ENCODE measurements at regions not wholly inside any gene's neighbourhood (a gene's known extent, or its start where the extent isn't known, plus 50 kb on each side); places are given as distances from the start of the nearest gene placed in this dataset.
"Not testable (repeated sequence)": the region's sequence is repeated elsewhere in the genome, so short reads cannot be mapped to it uniquely, and the experiment has no call there.

- DNase-seq = no peak
These were observed 322.4 kb upstream of the MAGI2 start for GRCh38 chr7:79775911-79776310.

DNA sequence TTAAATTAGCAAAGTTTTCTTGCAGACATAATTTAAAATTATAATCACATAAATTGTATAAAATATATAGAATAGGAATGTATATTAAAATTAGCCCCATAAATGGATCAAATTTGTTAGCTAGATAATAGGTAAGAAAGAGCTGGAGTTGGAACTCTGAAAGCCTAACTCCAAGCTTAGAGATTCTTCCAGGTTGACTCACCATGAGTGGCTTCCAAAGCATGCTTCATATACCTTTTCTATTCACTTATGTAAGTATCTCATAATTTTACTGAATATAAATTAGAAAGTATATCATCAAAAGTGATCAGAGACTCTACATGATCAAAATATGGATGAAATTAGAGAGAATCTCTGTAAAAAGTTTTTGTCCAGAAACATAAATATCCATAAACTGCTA is 320.7 kb upstream of the MAGI2 start:
- DNase-seq = no peak

GRCh38 chr7:79770970-79771369 is 317.5 kb upstream of the MAGI2 start:
- no peak for DNase-seq

DNA sequence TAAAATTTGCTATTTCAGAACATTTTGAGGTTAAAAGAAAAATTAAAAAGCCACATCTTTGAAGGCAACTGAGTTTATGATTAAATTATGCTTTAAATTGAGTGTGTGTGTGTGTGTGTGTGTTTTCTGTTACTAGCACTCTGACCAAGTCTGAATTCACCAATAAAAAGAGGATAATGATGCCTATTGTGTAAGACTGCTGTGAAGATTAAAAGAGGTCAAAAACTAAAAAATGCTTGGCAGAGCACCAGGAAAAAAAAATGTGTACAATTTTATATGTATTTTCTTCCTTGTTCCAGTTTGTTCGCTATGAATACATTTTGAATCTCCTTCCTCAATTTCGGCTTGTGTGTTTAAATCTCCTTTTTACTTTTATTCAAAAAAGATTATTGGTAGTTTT is 316.6 kb upstream of the MAGI2 start:
- DNase-seq = no peak

DNA sequence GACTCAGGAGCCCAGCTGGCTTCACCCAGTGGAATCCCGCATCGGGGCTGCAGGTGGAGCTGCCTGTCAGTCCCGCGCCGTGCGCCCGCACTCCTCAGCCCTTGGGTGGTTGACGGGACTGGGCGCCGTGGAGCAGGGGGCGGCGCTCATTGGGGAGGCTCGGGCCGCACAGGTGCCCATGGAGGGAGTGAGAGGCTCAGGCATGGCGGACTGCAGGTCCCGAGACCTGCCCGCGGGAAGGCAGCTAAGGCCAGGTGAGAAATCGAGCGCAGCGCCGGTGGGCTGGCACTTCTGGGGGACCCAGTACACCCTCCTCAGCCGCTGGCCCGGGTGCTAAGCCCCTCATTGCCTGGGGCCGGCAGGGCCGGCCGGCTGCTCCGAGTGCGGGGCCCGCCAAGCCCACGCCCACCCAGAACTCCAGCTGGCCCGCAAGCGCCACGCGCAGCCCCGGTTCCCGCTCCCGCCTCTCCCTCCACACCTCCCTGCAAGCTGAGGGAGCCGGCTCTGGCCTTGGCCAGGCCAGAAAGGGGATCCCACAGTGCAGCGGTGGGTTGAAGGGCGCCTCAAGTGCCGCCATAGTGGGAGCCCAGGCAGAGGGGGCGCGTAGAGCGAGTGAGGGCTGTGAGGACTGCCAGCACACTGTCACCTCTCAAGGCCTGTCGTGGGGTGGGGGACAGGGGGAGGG is 314.6 kb upstream of the MAGI2 start:
- not testable (repeated sequence) for DNase-seq

DNA sequence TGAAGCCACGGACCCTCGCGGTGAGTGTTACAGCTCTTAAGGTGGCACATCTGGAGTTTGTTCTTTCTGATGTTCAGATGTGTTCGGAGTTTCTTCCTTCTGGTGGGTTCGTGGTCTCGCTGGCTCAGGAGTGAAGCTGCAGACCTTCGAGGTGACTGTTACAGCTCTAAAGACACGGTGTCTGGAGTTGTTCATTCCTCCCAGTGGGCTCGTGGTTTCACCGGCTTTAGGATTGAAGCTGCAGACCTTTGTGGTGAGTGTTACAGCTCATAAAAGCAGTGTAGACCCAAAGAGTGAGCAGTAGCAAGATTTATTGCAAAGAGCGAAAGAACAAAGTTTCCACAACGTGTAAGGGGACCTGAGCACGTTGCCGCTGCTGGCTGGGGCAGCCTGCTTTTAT is 313.7 kb upstream of the MAGI2 start:
- DNase-seq = not testable (repeated sequence)

- DNase-seq = no peak
These were observed 308.5 kb upstream of the MAGI2 start for GRCh38 chr7:79761876-79762429.

GRCh38 chr7:79750941-79751340 is 297.5 kb upstream of the MAGI2 start:
- not testable (repeated sequence) for DNase-seq

GRCh38 chr7:79749856-79750255 is 296.4 kb upstream of the MAGI2 start:
- DNase-seq = no peak

GRCh38 chr7:79741684-79742083 is 288.2 kb upstream of the MAGI2 start:
- no peak for DNase-seq

- DNase-seq = no peak
These were observed 286.6 kb upstream of the MAGI2 start for GRCh38 chr7:79740076-79740475.

DNA sequence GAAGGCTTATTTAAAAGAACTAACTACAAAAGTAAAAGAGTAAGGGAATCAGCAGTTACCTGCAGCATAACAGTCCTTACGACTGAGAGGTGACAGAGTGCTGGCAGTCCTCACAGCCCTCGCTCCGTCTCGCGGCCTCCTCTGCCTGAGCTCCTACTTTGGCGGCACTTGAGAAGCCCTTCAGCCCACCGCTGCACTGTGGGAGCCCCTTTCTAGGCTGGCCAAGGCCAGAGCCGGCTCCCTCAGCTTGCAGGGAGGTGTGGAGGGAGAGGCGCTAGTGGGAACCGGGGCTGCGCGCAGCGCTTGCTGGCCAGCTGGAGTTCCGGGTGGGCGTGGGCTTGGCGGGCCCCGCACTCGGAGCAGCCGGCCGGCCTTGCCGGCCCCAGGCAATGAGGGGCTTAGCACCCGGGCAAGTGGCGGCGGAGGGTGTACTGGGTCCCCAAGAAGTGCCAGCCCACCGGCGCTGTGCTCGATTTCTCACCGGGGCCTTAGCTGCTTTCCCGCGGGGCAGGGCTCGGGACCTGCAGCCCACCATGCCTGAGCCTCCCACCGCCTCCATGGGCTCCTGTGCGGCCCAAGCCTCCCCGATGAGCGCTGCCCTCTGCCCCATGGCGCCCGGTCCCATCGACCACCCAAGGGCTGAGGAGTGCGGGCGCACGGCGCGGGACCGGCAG is 285.7 kb upstream of the MAGI2 start:
- DNase-seq = not testable (repeated sequence)

DNA sequence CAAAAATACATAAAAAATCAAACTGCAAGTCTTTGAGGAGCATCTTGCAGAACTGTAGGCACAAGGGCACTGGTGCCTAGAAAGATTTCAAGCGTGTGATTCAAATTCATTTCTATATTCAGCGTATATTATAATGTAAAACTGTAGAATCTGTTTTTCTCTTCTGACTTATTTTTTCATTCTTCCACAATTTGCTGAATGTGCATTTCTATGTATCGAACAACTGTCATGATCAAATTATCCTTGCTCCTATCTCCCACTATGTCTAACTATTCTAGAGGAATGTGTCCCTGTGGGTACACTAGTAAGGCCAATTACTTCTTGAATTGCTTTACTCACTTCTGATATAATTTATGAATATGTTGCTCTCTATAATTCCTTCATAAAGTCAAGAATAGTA is 283.0 kb upstream of the MAGI2 start:
- DNase-seq = no peak

DNA sequence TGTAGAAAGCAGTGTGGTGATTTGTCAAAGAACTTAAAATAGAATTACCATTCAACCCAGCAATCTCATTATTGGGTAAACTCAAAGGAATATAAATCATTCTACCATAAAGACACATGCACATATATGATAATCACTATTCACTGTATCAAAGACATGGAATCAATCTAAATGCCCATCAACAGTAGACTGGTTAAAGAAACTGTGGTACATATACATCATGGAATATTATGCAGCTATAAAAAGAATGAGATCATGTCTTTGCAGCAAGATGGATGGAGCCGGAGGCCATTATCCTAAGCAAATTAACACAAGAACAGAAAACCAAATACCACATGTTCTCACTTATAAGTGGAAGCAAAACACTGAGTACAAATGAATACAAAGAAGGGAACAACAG is 281.5 kb upstream of the MAGI2 start:
- no peak for DNase-seq

GRCh38 chr7:79734181-79734580 is 280.7 kb upstream of the MAGI2 start:
- no peak for DNase-seq

GRCh38 chr7:79732535-79732934 is 279.1 kb upstream of the MAGI2 start:
- DNase-seq = no peak

- DNase-seq = no peak
These were observed 277.5 kb upstream of the MAGI2 start for GRCh38 chr7:79730971-79731370.

- no peak for DNase-seq
These were observed 270.6 kb upstream of the MAGI2 start for GRCh38 chr7:79723833-79724618.

DNA sequence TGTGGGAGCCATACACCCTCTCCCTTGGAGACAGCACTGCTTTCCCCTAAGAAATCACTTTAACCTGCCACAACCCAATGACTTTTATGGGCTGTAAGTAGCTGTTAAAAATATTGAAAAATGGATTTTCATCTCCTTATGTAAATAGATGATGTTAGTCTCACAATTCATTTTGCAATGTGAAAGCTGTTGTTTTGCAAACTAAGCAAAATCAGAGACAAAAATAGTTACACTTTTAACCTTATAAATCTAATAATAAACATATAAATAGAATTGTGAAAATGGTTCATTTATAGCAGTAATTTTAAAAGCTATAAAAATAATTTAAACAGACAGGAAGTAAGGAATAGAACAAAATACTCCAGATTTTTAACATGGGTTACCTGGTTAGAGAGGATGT is 268.8 kb upstream of the MAGI2 start:
- DNase-seq = no peak

GRCh38 chr7:79719216-79719615 is 265.7 kb upstream of the MAGI2 start:
- no peak for DNase-seq

DNA sequence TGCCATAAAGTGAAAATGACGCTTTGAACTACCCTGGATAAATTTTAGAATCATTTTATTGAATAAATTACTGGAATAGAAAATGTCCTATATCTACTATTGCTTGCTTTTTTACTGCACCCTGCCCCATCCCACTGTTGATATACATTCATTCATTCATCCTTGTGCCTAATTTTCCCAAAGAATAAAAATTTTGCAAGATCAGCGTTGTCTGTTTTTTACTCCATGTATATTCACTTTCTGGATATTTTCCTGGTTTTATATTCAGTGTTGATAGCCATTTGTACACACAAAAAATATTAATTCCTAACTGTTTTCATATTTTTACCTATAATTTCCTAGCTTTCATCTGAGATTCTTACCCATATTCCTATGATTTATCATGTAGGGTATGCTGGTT is 262.9 kb upstream of the MAGI2 start:
- no peak for DNase-seq

DNA sequence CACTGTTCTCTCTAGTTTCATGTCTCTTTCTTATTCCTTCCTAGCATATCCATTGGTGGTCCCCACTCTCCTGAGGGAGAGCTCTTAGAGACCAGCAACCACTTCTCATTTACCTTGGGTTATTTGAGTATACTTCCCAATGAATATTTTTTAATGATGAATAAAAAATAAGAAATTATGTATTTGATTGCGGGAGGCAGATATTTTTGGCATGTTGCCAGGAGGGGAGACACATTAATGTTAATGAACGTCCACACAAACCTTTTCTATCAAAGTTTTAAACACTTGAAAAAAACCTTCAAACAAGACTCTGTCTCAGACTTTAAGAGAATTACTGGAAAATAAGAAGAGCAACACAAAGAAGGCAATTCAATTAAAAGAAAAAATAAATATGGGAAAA is 260.6 kb upstream of the MAGI2 start:
- DNase-seq = no peak

GRCh38 chr7:79713276-79713675 is 259.8 kb upstream of the MAGI2 start:
- no peak for DNase-seq

DNA sequence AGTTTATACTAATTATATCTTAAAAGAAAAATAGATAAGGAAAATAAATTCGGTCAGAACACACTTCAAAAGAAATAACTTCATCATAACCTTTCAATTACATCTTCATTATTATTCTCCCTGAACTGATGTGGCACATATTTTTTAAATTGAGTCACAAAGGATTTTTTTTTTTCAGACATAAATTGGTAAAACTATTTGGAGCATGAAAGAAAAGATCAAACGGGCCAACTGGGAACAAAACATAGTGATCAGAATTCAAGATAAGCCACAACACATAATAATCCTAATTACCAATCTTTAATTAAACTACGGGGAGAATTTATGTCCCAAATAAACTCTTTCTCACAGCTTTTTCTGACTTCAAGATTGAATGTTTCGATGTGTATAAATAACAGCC is 258.2 kb upstream of the MAGI2 start:
- no peak for DNase-seq
